Activated naive CD8-positive, alpha-beta T cell treated with anti-CD3 and anti-CD28 coated beads, Interleukin-2, amount 10 ng/mL, durations not matched to agents 7 days and 5 days (primary cell): ENCODE measurements at regions not wholly inside any gene's neighbourhood (a gene's known extent, or its start where the extent isn't known, plus 50 kb on each side); places are given as distances from the start of the nearest gene placed in this dataset.

Source experiments
- ATAC-seq: fragments of 150-1000 bp; cut with Tn5 transposase; one replicate; pipeline ENCODE4 v1.10.0; 2021; ENCODE audit warnings: low read depth, moderate library complexity
- POLR2A ChIA-PET: fragments of 350-600 bp; sonication (Branson Sonifier 250); formaldehyde crosslinking; loops from one replicate; lab custom pipeline; 2021; ENCODE audit warnings: antibody characterized with exemption; lab: Charles Lee
- DNase-seq: peaks from one replicate; pipeline ENCODE4 v3.0.0; 2021
- H3K27ac Mint-ChIP-seq: one replicate; pipeline ENCODE4 v1.8.0; 2022; ENCODE audit warnings: mild to moderate bottlenecking, mixed read lengths
- H3K27me3 Mint-ChIP-seq: one replicate; pipeline ENCODE4 v1.8.0; 2022; ENCODE audit warnings: mild to moderate bottlenecking, moderate library complexity, mixed read lengths
- H3K36me3 Mint-ChIP-seq: one replicate; pipeline ENCODE4 v1.8.0; 2021; ENCODE audit warnings: mild to moderate bottlenecking, mixed read lengths
- H3K4me1 Mint-ChIP-seq: one replicate; pipeline ENCODE4 v1.8.0; 2021; ENCODE audit warnings: mixed read lengths
- H3K4me3 Mint-ChIP-seq: one replicate; pipeline ENCODE4 v1.8.0; 2022; ENCODE audit warnings: mild to moderate bottlenecking, moderate library complexity, mixed read lengths
- H3K9me3 Mint-ChIP-seq: one replicate; pipeline ENCODE4 v1.8.0; 2021; ENCODE audit warnings: mixed read lengths

- Mint-ChIP-seq H3K36me3 (no peaks in the 10 kb centered on the region), H3K27me3 (no peaks in the 10 kb centered on the region), H3K9me3 (peaks cover 2% of the 10 kb centered on the region), H3K4me3 (no peak overlapping the region), H3K4me1 (no peaks in the 10 kb centered on the region), H3K27ac (no peak overlapping the region)
- no peak for DNase-seq
- ATAC-seq: no peak
- POLR2A ChIA-PET: no interaction called here
These were observed 73.2 kb downstream of the MTNR1A start for GRCh38 chr4:186481998-186482790.

GRCh38 chr4:186475202-186475601 lies 80.2 kb downstream of the MTNR1A start:
- Mint-ChIP-seq H3K4me3 (no peak overlapping the region), H3K27me3 (no peaks in the 10 kb centered on the region), H3K4me1 (no peaks in the 10 kb centered on the region), H3K9me3 (peaks cover 1% of the 10 kb centered on the region), H3K36me3 (no peaks in the 10 kb centered on the region), H3K27ac (no peak overlapping the region)
- POLR2A ChIA-PET: no interaction called here
- ATAC-seq (no peak), DNase-seq (no peak)

DNA sequence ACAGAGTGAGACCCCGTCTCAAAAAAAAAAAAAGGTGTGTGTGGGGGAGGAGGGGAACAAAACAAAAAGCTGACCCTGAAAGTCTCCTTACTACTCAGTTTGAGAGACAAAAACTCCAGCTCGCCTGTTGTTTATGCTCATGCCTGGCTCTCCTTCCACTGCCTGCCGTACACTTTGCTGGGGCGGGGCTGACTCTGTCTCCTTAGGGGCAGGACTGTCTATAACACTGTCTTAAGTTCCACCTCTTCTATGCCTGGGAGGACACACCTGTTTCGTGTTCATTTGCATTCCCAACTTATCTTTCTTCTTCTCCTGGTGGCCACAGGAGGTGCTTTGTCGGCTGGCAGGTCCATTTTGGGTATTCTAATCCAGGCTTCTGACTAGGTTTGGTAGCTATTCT lies 81.4 kb downstream of the MTNR1A start:
- no peak for DNase-seq
- Mint-ChIP-seq H3K36me3 (no peaks in the 10 kb centered on the region), H3K9me3 (peaks cover 1% of the 10 kb centered on the region), H3K4me1 (no peaks in the 10 kb centered on the region), H3K4me3 (no peak overlapping the region), H3K27ac (no peak overlapping the region), H3K27me3 (no peaks in the 10 kb centered on the region)
- POLR2A ChIA-PET: no interaction called here
- no peak for ATAC-seq

GRCh38 chr4:186472948-186473347 lies 82.4 kb downstream of the MTNR1A start:
- no peak for DNase-seq
- Mint-ChIP-seq H3K4me1 (no peaks in the 10 kb centered on the region), H3K9me3 (peaks cover 1% of the 10 kb centered on the region), H3K4me3 (no peak overlapping the region), H3K36me3 (no peaks in the 10 kb centered on the region), H3K27ac (no peak overlapping the region), H3K27me3 (no peaks in the 10 kb centered on the region)
- POLR2A ChIA-PET: no interaction called here
- ATAC-seq: no peak

DNA sequence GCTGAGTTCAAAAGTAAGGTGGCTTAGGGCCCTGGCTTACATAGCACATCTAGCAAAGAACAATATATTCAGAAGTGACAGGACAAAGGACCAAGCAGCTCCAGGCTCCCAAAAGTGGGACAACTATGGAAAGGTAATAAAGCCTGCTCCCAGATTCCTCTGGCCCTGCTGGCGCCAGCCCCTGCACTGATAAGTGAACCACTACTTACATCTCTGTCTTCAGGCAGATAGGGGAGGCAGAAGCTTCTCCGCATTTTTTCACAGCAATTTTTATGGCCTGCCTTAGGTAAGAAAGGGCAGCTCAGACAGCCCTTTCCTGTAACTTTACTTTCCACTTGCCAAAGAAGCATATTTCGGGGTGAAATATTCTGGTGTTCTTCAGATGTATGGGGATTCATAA lies 83.9 kb downstream of the MTNR1A start:
- Mint-ChIP-seq H3K4me3 (no peak overlapping the region), H3K27me3 (no peaks in the 10 kb centered on the region), H3K4me1 (no peaks in the 10 kb centered on the region), H3K9me3 (peaks cover 1% of the 10 kb centered on the region), H3K36me3 (no peaks in the 10 kb centered on the region), H3K27ac (no peak overlapping the region)
- DNase-seq (no peak), ATAC-seq (no peak)
- POLR2A ChIA-PET: no interaction called here

DNA sequence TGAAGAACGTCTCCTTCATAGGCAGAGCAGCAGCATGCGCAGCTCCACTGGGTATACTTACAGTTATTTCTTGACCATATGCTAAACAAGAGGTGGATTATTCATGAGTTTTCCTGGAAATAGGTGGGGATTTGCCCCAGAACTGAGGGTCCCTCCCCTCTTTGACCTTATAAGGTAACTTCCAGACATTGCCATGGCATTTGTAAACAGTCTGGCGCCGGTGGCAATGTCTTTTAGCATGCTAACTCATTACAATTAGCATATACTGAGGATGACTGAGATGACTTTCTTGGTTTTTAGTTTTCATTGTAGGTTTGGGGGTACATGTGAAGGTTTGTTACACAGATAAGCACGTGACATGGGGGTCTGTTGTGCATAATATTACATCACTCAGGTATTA lies 97.3 kb downstream of the MTNR1A start:
- POLR2A ChIA-PET: no interaction called here
- H3K4me3 Mint-ChIP-seq: no peak overlapping the region
- H3K4me1 Mint-ChIP-seq: no peaks in the 10 kb centered on the region
- H3K27me3 Mint-ChIP-seq: no peaks in the 10 kb centered on the region
- H3K36me3 Mint-ChIP-seq: no peaks in the 10 kb centered on the region
- ATAC-seq (no peak), DNase-seq (no peak)
- H3K27ac Mint-ChIP-seq: no peak overlapping the region
- H3K9me3 Mint-ChIP-seq: peaks cover 3% of the 10 kb centered on the region

DNA sequence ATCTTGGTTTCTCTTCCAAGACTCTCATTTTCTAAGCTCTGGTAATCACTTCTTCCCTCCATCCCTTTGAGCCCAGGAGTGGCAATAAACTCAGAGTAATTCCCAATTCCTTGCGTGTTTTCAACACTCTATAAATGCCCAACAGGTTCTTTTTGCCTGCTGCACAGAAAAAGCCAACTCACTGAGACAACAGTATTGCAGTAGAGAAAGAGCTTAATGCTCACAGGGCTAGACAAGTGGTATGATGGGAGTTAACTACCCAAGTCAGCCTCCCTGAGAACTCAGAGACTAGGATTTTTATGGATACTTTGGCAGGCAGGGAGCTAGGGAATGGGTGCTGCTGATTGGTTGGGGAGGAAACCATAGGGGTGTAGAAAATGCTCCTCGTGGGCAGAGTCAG lies 103.4 kb downstream of the MTNR1A start:
- Mint-ChIP-seq H3K9me3 (peaks cover 14% of the 10 kb centered on the region), H3K27me3 (no peaks in the 10 kb centered on the region), H3K4me3 (no peak overlapping the region), H3K4me1 (no peaks in the 10 kb centered on the region), H3K36me3 (no peaks in the 10 kb centered on the region), H3K27ac (no peak overlapping the region)
- no peak for ATAC-seq
- POLR2A ChIA-PET: no interaction called here
- no peak for DNase-seq

DNA sequence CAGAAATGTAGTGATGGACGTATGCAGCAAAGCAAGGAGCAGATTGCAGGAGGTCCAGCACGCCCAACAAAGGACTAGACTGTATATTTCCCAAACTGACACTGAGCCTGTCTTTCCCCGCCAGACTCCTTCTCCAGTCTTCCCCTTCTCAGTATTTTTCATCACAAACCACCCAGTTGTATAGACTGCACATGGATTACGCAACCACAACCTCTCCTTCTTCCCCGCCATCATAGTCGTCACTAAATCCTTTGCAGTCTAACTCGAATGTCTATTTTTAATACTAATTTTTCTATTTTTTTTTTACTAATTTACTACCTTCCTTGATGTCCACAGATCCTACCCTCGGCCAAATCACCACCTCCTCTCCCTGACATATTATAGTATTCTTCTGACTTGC lies 105.4 kb downstream of the MTNR1A start:
- no peak for ATAC-seq
- no peak for DNase-seq
- H3K27me3 Mint-ChIP-seq: no peaks in the 10 kb centered on the region
- no peaks in the 10 kb centered on the region for H3K4me1 Mint-ChIP-seq
- no peak overlapping the region for H3K27ac Mint-ChIP-seq
- POLR2A ChIA-PET: no interaction called here
- no peak overlapping the region for H3K4me3 Mint-ChIP-seq
- H3K9me3 Mint-ChIP-seq: peaks cover 14% of the 10 kb centered on the region
- H3K36me3 Mint-ChIP-seq: no peaks in the 10 kb centered on the region

DNA sequence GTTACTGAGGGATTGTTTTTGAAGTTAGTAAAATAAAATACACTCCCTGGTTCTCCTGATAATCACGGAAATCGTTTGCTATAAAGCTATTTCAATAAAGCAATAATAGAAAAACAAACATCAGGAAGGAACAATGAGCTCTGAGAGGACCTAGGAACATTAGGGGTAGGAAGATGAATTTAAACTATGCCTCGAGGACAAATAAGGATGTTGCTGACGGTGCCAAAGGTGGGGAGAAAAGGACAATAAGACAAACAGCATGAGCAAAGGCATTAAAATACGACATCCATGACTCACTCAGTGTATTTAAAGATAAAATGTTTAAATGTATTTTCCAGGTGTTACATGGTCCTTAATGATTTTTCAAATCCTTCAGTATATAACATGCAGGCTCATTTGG lies 110.3 kb downstream of the MTNR1A start:
- no peak overlapping the region for H3K27ac Mint-ChIP-seq
- H3K4me3 Mint-ChIP-seq: no peak overlapping the region
- no peaks in the 10 kb centered on the region for H3K36me3 Mint-ChIP-seq
- POLR2A ChIA-PET: no interaction called here
- no peak for ATAC-seq
- no peaks in the 10 kb centered on the region for H3K4me1 Mint-ChIP-seq
- H3K9me3 Mint-ChIP-seq: peaks cover 2% of the 10 kb centered on the region
- DNase-seq: no peak
- no peaks in the 10 kb centered on the region for H3K27me3 Mint-ChIP-seq

GRCh38 chr4:186441502-186441901 lies 113.9 kb downstream of the MTNR1A start:
- ATAC-seq (no peak), DNase-seq (no peak)
- H3K4me1 Mint-ChIP-seq: no peaks in the 10 kb centered on the region
- H3K36me3 Mint-ChIP-seq: no peaks in the 10 kb centered on the region
- H3K9me3 Mint-ChIP-seq: peaks cover 6% of the 10 kb centered on the region
- no peaks in the 10 kb centered on the region for H3K27me3 Mint-ChIP-seq
- no peak overlapping the region for H3K27ac Mint-ChIP-seq
- POLR2A ChIA-PET: no interaction called here
- H3K4me3 Mint-ChIP-seq: no peak overlapping the region

GRCh38 chr4:186428481-186428880 lies 126.9 kb downstream of the MTNR1A start:
- no peak overlapping the region for H3K4me3 Mint-ChIP-seq
- H3K27ac Mint-ChIP-seq: no peak overlapping the region
- no peaks in the 10 kb centered on the region for H3K27me3 Mint-ChIP-seq
- H3K4me1 Mint-ChIP-seq: no peaks in the 10 kb centered on the region
- DNase-seq (no peak), ATAC-seq (no peak)
- no peaks in the 10 kb centered on the region for H3K36me3 Mint-ChIP-seq
- POLR2A ChIA-PET: no interaction called here
- no peaks in the 10 kb centered on the region for H3K9me3 Mint-ChIP-seq

GRCh38 chr4:186424745-186425144 lies 130.6 kb downstream of the MTNR1A start:
- no peaks in the 10 kb centered on the region for H3K27me3 Mint-ChIP-seq
- H3K36me3 Mint-ChIP-seq: no peaks in the 10 kb centered on the region
- no peak for DNase-seq
- no peaks in the 10 kb centered on the region for H3K9me3 Mint-ChIP-seq
- H3K4me1 Mint-ChIP-seq: no peaks in the 10 kb centered on the region
- no peak overlapping the region for H3K27ac Mint-ChIP-seq
- no peak overlapping the region for H3K4me3 Mint-ChIP-seq
- POLR2A ChIA-PET: no interaction called here
- no peak for ATAC-seq

DNA sequence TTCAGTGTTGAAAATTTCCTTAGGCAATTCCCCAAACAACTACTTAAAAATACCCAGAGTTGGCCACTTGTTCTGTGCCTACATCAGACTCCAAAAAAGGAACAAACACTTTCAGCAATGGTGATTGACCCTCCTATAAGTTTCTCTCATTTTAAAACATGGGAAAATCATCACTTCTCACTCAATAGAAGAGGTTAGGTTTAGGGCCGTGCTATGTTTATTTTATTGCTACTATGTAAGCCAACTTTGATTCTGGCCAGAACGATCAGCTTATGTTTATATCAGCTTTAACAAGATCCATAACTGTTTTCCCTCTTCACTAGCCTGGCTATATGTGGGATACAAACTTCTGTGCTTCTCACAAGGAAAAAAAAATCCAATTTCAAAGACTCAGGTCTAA lies 133.1 kb downstream of the MTNR1A start:
- ATAC-seq: no peak
- H3K27me3 Mint-ChIP-seq: no peaks in the 10 kb centered on the region
- POLR2A ChIA-PET: no interaction called here

GRCh38 chr4:186416451-186417060 lies 138.8 kb downstream of the MTNR1A start:
- no peak for ATAC-seq
- no peak overlapping the region for H3K27ac Mint-ChIP-seq
- H3K36me3 Mint-ChIP-seq: no peaks in the 10 kb centered on the region
- H3K9me3 Mint-ChIP-seq: no peaks in the 10 kb centered on the region
- H3K27me3 Mint-ChIP-seq: no peaks in the 10 kb centered on the region
- H3K4me1 Mint-ChIP-seq: no peaks in the 10 kb centered on the region
- POLR2A ChIA-PET: no interaction called here
- no peak overlapping the region for H3K4me3 Mint-ChIP-seq
- DNase-seq: no peak

More for the DNA sequence above, 133.1 kb downstream of the MTNR1A start:
- H3K9me3 Mint-ChIP-seq: no peaks in the 10 kb centered on the region
- DNase-seq: no peak
- no peaks in the 10 kb centered on the region for H3K4me1 Mint-ChIP-seq
- no peaks in the 10 kb centered on the region for H3K36me3 Mint-ChIP-seq
- H3K4me3 Mint-ChIP-seq: no peak overlapping the region
- no peak overlapping the region for H3K27ac Mint-ChIP-seq
